ENCODE measurements at regions not wholly inside any gene's neighbourhood (a gene's known extent, or its start where the extent isn't known, plus 50 kb on each side); places are given as distances from the start of the nearest gene placed in this dataset.
A peak's percentile ranks its signal among the peaks of the same experiment; 100 is the strongest.

DNA sequence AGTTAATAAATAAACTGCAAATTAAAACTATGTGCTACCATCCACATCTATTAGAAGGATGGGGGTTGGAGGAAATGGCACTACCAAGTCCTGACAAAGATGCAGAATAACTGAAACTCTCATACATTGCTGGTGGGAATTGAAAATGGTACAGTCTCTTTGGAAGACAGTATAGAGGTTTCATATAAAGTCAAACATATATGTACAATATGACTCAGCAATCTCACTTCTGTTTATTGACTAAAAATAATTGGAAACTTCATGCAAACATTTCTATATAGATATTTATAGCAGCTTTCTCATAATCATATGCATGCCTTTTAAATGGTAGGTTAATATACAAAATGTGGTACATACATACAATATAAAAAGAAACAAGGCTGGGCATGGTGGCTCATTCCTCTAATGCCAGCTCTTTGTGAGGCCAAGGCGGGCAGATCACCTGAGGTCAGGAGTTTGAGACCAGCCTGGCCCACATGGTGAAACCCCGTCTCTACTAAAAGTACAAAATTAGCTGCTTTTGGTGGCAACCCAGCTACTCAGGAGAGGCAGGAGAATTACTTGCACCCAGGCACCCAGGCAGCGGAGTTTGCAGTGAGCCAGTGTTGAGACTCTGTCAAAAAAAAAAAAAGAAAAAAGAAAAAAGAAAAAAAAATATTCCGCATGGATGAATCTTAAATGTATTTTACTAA, 225.0 kb upstream of the CXXC4 start:
- Histone ChIP-seq H3K23ac (ENCODE audit: insufficient read length) (no peak overlapping the region), H2AK5ac (ENCODE audit: low read depth, low read length) (no peak overlapping the region), H2BK12ac (ENCODE audit: low read depth, low read length) (no peak overlapping the region), H2BK15ac (ENCODE audit: low read length) (no peak overlapping the region), H3K4ac (replicated peaks; ENCODE audit: insufficient read length, low read depth, low read length) (no peak overlapping the region), H3K9ac (replicated peaks in 1 of 4; ENCODE audit: extremely low read depth in 1 of 4, low read depth in 3 of 4, low read length in 3 of 4) (no peak overlapping the region), H4K8ac (ENCODE audit: extremely low read depth, insufficient read depth, low read length) (peak overlapping the region; percentile 51; the same call in 1 of the 2 replicates), H3K56ac (replicated peaks; ENCODE audit: insufficient read length, low read depth, low read length) (no peak overlapping the region), H4K20me1 (replicated peaks in 1 of 2; ENCODE audit: control insufficient read depth in 1 of 2, insufficient read depth in 2 of 2, low read length in 2 of 2) (no peaks in the 10 kb centered on the region), H2BK5ac (ENCODE audit: low read depth, low read length) (no peak overlapping the region), H3K79me1 (ENCODE audit: low read depth, low read length) (no peaks in the 10 kb centered on the region), H3K36me3 (ENCODE audit: control insufficient read depth in 2 of 4, insufficient read depth in 4 of 4, low read length in 3 of 4) (no peaks in the 10 kb centered on the region), H3K14ac (ENCODE audit: insufficient read length) (no peak overlapping the region), H2BK20ac (ENCODE audit: low read length) (no peak overlapping the region), H3K18ac (ENCODE audit: extremely low read depth, low read length) (no peak overlapping the region), H3K23me2 (ENCODE audit: low read depth, low read length) (no peaks in the 10 kb centered on the region), H4K5ac (ENCODE audit: insufficient read length, low read depth, low read length) (no peak overlapping the region), H3K79me2 (ENCODE audit: control insufficient read depth in 1 of 2, insufficient read depth in 2 of 2, low read length in 2 of 2) (no peaks in the 10 kb centered on the region), H2BK120ac (replicated peaks; ENCODE audit: low read depth, low read length) (no peak overlapping the region), H3K9me3 (ENCODE audit: insufficient read depth in 2 of 2, low read depth in 1 of 2, low read length in 1 of 2) (no peaks in the 10 kb centered on the region), H4K91ac (replicated peaks; ENCODE audit: insufficient read length, low read length) (no peak overlapping the region), H3K27ac (ENCODE audit: low read depth, low read length) (no peak overlapping the region), H3K27me3 (replicated peaks in 1 of 4; ENCODE audit: control insufficient read depth in 3 of 4, extremely low read depth in 1 of 4, insufficient read depth in 3 of 4, low read length in 3 of 4) (no peaks in the 10 kb centered on the region), H3K4me1 (replicated peaks in 1 of 4; ENCODE audit: control insufficient read depth in 3 of 4, insufficient read depth in 4 of 4, low read length in 3 of 4) (no peaks in the 10 kb centered on the region), H3K4me3 (ENCODE audit: extremely low read depth in 1 of 4, insufficient read depth in 2 of 4, low read depth in 3 of 4, low read length in 4 of 4) (no peak overlapping the region), H3K4me2 (ENCODE audit: insufficient read depth in 1 of 2, low read depth in 2 of 2, low read length in 2 of 2) (no peak overlapping the region), H2AFZ (ENCODE audit: low read length) (no peak overlapping the region)
- TF ChIP-seq EP300 (IDR thresholded peaks at IDR 0.05; ENCODE audit: borderline replicate concordance in 1 of 2, low read depth in 2 of 2, low read length in 2 of 2) = no peak
- no peak for TF ChIP-seq NANOG (IDR thresholded peaks at IDR 0.05; ENCODE audit: insufficient read depth, low read depth, low read length, poor library complexity, severe bottlenecking)
- ChIA-PET POLR2A (ENCODE audit: partially characterized antibody) (no interaction called here), CTCF (ENCODE audit: partially characterized antibody) (interaction anchor here (0.8 kb wide), 1 partner anchor 24 kb away, joined by 4 read pairs; no protein-coding TSS in a partner anchor)
- DNase-seq (ENCODE audit: low read depth in 1 of 2, low spot score in 2 of 2) (no peak), FAIRE-seq (no peak)
- WGBS, 2 experiments (ENCODE audit: extremely low coverage in 1 of 2, insufficient coverage in 1 of 2, insufficient read length in 1 of 2, insufficient replicate concordance in 2 of 2, low coverage in 1 of 2, low lambda C conversion rate in 2 of 2, missing lambda C conversion rate in 1 of 2) = 68% methylated on average over 4 of the region's 4 CpGs; no CpG with 5 or more reads in 1 of the 2 experiments

Measured in H1 (cell line).